Breast epithelium (tissue), 4 donors: ENCODE measurements at regions not wholly inside any gene's neighbourhood (a gene's known extent, or its start where the extent isn't known, plus 50 kb on each side); places are given as distances from the start of the nearest gene placed in this dataset.

Experiments
- DNase-seq, 2 donors: peaks; one replicate each; pipeline ENCODE4 v3.0.0-alpha.2; 2019; ENCODE audit warnings: low spot score in 2 of 2
- H3K27ac ChIP-seq, 2 donors: fragments of 200-600 bp; sonication (generic) in 1 of 2; one replicate each; pipeline ENCODE4 v1.5.1; 2016 to 2019; ENCODE audit warnings: mild to moderate bottlenecking in 1 of 2
- H3K27me3 ChIP-seq, 2 donors: fragments of 200-600 bp; sonication (generic) in 1 of 2; one replicate each; pipeline versions ENCODE4 v1.5.1 to v1.6.0; 2017 to 2019; ENCODE audit warnings: control low read depth in 1 of 2, mild to moderate bottlenecking in 1 of 2
- H3K36me3 ChIP-seq: fragments of 200-600 bp; one replicate; pipeline ENCODE4 v1.5.1; 2019
- H3K4me1 ChIP-seq, 2 donors: fragments of 200-600 bp; sonication (generic); one replicate each; pipeline ENCODE4 v1.5.1; 2016 to 2019; ENCODE audit warnings: control low read depth in 1 of 2
- H3K4me3 ChIP-seq, 3 donors: fragments of 200-600 bp; sonication (generic); 1 replicate in 2 of 3; 2 replicates in 1 of 3; pipeline ENCODE4 v1.5.1; 2016 to 2019; ENCODE audit warnings: mild to moderate bottlenecking in 3 of 3, moderate library complexity in 2 of 3
- H3K9me3 ChIP-seq, 2 donors: fragments of 200-600 bp; sonication (generic) in 1 of 2; one replicate each; pipeline ENCODE4 v1.5.1; 2016 to 2019; ENCODE audit warnings: control low read depth in 1 of 2
- POLR2A ChIP-seq: fragments of 450-650 bp; IDR thresholded peaks from one replicate; pipeline ENCODE4 v1.6.1; 2016; ENCODE audit warnings: antibody characterized with exemption, mild to moderate bottlenecking, moderate library complexity
- POLR2AphosphoS5 ChIP-seq, 3 donors: sonication (generic); formaldehyde crosslinking; IDR thresholded peaks; one replicate each; pipeline ENCODE4 v1.6.1; 2017; ENCODE audit warnings: antibody characterized with exemption in 3 of 3
- intact Hi-C: fragments of 100-400 bp; cut with DNase I; formaldehyde crosslinking; loops from one replicate; pipeline ENCODE4 v1.15.1; 2023; ENCODE audit warnings: low total_unique reads
- TF ChIP-seq, protein P1 (sequence below), 3 donors: fragments of 450-650 bp; IDR thresholded peaks; one replicate each; pipeline ENCODE4 v1.5.1; 2016 to 2017; ENCODE audit warnings: antibody characterized with exemption in 3 of 3, mild to moderate bottlenecking in 3 of 3, moderate library complexity in 3 of 3

GRCh38 chr2:67260343-67261277 lies 136.5 kb upstream of the ETAA1 start:
- Histone ChIP-seq H3K27ac (peak overlapping the region in 1 of 2 donors; percentile 53), H3K4me1 (no peaks in the 10 kb centered on the region), H3K36me3 (no peaks in the 10 kb centered on the region), H3K4me3 (no peak overlapping the region), H3K9me3 (no peaks in the 10 kb centered on the region), H3K27me3 (no peaks in the 10 kb centered on the region)
- no peak for TF ChIP-seq POLR2A
- peak in 2 of 3 donors; percentile 24 to 74 for TF ChIP-seq POLR2AphosphoS5 (IDR thresholded peaks at IDR 0.05)
- DNase-seq, result no peak
- intact Hi-C loops, result no loop called here

GRCh38 chr2:67267241-67267640 lies 129.9 kb upstream of the ETAA1 start:
- H3K4me3 ChIP-seq, result no peak overlapping the region
- TF ChIP-seq POLR2A, result no peak
- TF ChIP-seq, protein P1, sequence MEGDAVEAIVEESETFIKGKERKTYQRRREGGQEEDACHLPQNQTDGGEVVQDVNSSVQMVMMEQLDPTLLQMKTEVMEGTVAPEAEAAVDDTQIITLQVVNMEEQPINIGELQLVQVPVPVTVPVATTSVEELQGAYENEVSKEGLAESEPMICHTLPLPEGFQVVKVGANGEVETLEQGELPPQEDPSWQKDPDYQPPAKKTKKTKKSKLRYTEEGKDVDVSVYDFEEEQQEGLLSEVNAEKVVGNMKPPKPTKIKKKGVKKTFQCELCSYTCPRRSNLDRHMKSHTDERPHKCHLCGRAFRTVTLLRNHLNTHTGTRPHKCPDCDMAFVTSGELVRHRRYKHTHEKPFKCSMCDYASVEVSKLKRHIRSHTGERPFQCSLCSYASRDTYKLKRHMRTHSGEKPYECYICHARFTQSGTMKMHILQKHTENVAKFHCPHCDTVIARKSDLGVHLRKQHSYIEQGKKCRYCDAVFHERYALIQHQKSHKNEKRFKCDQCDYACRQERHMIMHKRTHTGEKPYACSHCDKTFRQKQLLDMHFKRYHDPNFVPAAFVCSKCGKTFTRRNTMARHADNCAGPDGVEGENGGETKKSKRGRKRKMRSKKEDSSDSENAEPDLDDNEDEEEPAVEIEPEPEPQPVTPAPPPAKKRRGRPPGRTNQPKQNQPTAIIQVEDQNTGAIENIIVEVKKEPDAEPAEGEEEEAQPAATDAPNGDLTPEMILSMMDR (IDR thresholded peaks at IDR 0.05), result no peak
- intact Hi-C loops, result no loop called here
- H3K27me3 ChIP-seq, result no peaks in the 10 kb centered on the region
- H3K27ac ChIP-seq, result no peak overlapping the region
- no peaks in the 10 kb centered on the region for H3K4me1 ChIP-seq
- H3K36me3 ChIP-seq, result no peaks in the 10 kb centered on the region
- no peaks in the 10 kb centered on the region for H3K9me3 ChIP-seq
- DNase-seq, result no peak

DNA sequence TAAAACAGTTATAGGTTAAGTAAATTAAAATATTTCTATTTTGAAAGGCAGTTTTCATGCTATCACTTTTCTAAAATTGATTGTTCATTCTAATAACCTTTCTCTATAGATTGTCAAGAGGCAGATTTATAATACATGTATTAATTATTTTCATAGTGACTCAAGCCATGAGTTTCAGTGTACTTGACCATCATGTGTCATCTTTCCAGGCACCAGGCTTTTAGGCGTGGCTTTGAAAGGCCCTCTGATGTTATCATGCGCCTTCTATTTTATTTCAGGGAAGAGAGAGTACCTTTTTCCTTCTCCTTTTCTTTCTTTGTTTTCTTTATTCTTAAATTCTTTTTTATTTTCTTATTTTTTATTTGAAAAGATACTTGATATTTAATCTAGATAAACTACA lies 128.3 kb upstream of the ETAA1 start:
- no peaks in the 10 kb centered on the region for H3K27me3 ChIP-seq
- no peak for DNase-seq
- H3K4me3 ChIP-seq, result no peak overlapping the region
- TF ChIP-seq POLR2A, result no peak
- TF ChIP-seq POLR2AphosphoS5 (IDR thresholded peaks at IDR 0.05), result no peak
- TF ChIP-seq, protein P1 (IDR thresholded peaks at IDR 0.05), result no peak
- H3K4me1 ChIP-seq, result no peaks in the 10 kb centered on the region
- no peak overlapping the region for H3K27ac ChIP-seq
- H3K9me3 ChIP-seq, result no peaks in the 10 kb centered on the region
- intact Hi-C loops, result no loop called here
- H3K36me3 ChIP-seq, result no peaks in the 10 kb centered on the region

DNA sequence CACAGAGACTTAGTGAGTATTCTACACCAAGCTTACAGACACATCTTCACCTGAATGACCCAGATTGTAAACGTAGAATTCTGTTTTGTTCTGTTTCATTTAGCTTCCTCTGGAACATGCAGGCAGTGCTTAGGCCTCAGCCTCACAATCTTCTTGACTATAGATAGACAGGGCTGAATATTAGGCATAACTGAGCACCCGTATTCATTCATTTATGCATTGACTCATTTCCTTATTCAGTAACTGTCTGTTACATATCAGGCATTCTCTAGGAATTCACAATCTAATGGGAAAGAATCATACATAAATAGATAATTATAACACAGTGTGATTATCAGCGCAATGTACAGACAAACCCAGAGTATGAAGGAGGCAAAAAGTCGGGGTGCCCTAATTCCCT lies 124.9 kb upstream of the ETAA1 start:
- no peak overlapping the region for H3K27ac ChIP-seq
- intact Hi-C loops, result loop anchor here (5.0 kb wide), 1 partner anchor 1405 kb away; no protein-coding TSS in a partner anchor
- DNase-seq, result no peak
- H3K9me3 ChIP-seq, result no peaks in the 10 kb centered on the region
- no peaks in the 10 kb centered on the region for H3K36me3 ChIP-seq
- TF ChIP-seq POLR2A (no peak), POLR2AphosphoS5 (IDR thresholded peaks at IDR 0.05) (no peak)
- H3K4me1 ChIP-seq, result no peaks in the 10 kb centered on the region
- H3K27me3 ChIP-seq, result no peaks in the 10 kb centered on the region
- H3K4me3 ChIP-seq, result no peak overlapping the region

DNA sequence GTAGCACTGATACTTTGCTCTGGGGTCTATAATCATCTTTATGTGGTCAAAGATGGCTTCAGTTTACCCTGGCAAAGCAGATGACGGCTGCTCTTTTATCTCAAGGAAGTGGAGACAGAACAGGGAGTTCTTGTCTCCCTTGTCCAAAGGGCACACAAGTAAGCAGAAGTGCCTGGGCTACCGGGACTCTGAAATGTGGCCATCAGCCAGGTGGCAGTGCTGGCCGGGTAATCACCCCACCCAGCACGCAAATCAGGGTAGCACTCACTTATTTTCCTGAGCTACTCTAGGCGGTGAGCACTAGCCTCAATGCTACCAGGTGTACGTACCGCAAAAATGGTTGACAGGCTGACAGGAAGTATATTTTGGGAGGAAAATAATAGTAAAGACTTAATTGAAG lies 119.7 kb upstream of the ETAA1 start:
- TF ChIP-seq POLR2AphosphoS5 (IDR thresholded peaks at IDR 0.05) (no peak), POLR2A (no peak)
- TF ChIP-seq, protein P1 (IDR thresholded peaks at IDR 0.05), result no peak
- no peak overlapping the region for H3K4me3 ChIP-seq
- DNase-seq, result no peak
- no peak overlapping the region for H3K27ac ChIP-seq
- no peaks in the 10 kb centered on the region for H3K36me3 ChIP-seq
- H3K9me3 ChIP-seq, result no peaks in the 10 kb centered on the region
- H3K27me3 ChIP-seq, result no peaks in the 10 kb centered on the region
- no peaks in the 10 kb centered on the region for H3K4me1 ChIP-seq
- intact Hi-C loops, result no loop called here

- TF ChIP-seq POLR2A (no peak), POLR2AphosphoS5 (IDR thresholded peaks at IDR 0.05) (no peak)
- TF ChIP-seq, protein P1 (IDR thresholded peaks at IDR 0.05), result no peak
- Histone ChIP-seq H3K9me3 (no peaks in the 10 kb centered on the region), H3K27ac (no peak overlapping the region), H3K36me3 (no peaks in the 10 kb centered on the region), H3K4me1 (no peaks in the 10 kb centered on the region), H3K27me3 (no peaks in the 10 kb centered on the region), H3K4me3 (no peak overlapping the region)
- intact Hi-C loops, result no loop called here
- DNase-seq, result no peak
These were observed 116.0 kb upstream of the ETAA1 start for GRCh38 chr2:67281101-67281500.
